Tibial nerve (tissue), 4 donors: ENCODE measurements at regions not wholly inside any gene's neighbourhood (a gene's known extent, or its start where the extent isn't known, plus 50 kb on each side); places are given as distances from the start of the nearest gene placed in this dataset.

Experiments
- DNase-seq, 2 donors: peaks; one replicate each; pipeline ENCODE4 v3.0.0-alpha.2; 2019; ENCODE audit warnings: low spot score in 2 of 2
- H3K27ac ChIP-seq, 4 donors: fragments of 200-600 bp; sonication (generic) in 3 of 4; one replicate each; pipeline ENCODE4 v1.5.1; 2017 to 2019; ENCODE audit warnings: mild to moderate bottlenecking in 1 of 4
- H3K27me3 ChIP-seq, 2 donors: fragments of 200-600 bp; sonication (generic) in 1 of 2; one replicate each; pipeline versions ENCODE4 v1.5.1 to v1.6.0; 2017 to 2019
- H3K36me3 ChIP-seq, 3 donors: fragments of 200-600 bp; sonication (generic); one replicate each; pipeline ENCODE4 v1.5.1; 2018 to 2019
- H3K4me1 ChIP-seq, 4 donors: fragments of 200-600 bp; sonication (generic) in 3 of 4; one replicate each; pipeline ENCODE4 v1.5.1; 2017 to 2019
- H3K4me3 ChIP-seq, 4 donors: fragments of 200-600 bp; sonication (generic) in 3 of 4; one replicate each; pipeline ENCODE4 v1.5.1; 2017 to 2019; ENCODE audit warnings: mild to moderate bottlenecking in 1 of 4, moderate library complexity in 1 of 4
- H3K9me3 ChIP-seq, 4 donors: fragments of 200-600 bp; sonication (generic) in 3 of 4; one replicate each; pipeline ENCODE4 v1.5.1; 2017 to 2019
- EP300 ChIP-seq, 2 donors: sonication (generic); formaldehyde crosslinking; IDR thresholded peaks; one replicate each; pipeline ENCODE4 v1.6.1; 2017; ENCODE audit warnings: antibody characterized with exemption in 2 of 2, mild to moderate bottlenecking in 1 of 2
- POLR2A ChIP-seq, 2 donors: fragments of 450-650 bp; IDR thresholded peaks; one replicate each; pipeline ENCODE4 v1.6.1; 2017; ENCODE audit warnings: antibody characterized with exemption in 2 of 2, mild to moderate bottlenecking in 2 of 2, moderate library complexity in 2 of 2
- WGBS, 2 donors: methylation state at CpG; one replicate each; pipeline ENCODE4 v1.1.5; 2018; 5-methylcytosine and 5-hydroxymethylcytosine counted together
- TF ChIP-seq, protein P1 (sequence below), 5 experiments: fragments of 200-600 bp in 3 of 5; fragments of 450-650 bp in 2 of 5; sonication (generic) in 3 of 5; IDR thresholded peaks; one replicate each; pipeline ENCODE4 v1.5.1; 2016 to 2019; ENCODE audit warnings: antibody characterized with exemption in 5 of 5, mild to moderate bottlenecking in 3 of 5, moderate library complexity in 2 of 5

DNA sequence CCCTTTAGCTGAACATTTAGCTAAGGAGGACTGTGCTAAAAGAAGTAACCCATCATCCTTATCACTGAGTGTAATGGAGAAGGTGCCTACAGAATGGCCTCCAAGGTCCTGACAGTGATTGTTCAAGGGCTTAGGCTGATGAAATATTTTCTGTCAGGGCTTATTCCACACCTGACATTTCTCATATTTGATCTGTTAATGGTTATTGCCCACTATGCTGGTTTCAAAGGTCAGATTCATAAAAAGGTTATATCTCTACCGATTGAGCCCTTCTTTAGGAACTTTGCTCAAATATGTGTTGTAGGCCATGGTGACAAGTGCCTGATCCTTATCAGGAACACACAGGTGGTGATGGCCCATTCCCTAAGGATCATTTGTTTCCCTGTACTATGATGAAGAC is 766.4 kb upstream of the ADGRL2 start:
- Histone ChIP-seq H3K9me3 (no peaks in the 10 kb centered on the region), H3K27me3 (no peaks in the 10 kb centered on the region), H3K36me3 (no peaks in the 10 kb centered on the region), H3K4me3 (no peak overlapping the region), H3K27ac (no peak overlapping the region), H3K4me1 (no peaks in the 10 kb centered on the region)
- no peak for DNase-seq
- TF ChIP-seq POLR2A (IDR thresholded peaks at IDR 0.05) (no peak), EP300 (IDR thresholded peaks at IDR 0.05) (no peak)
- TF ChIP-seq, protein P1, sequence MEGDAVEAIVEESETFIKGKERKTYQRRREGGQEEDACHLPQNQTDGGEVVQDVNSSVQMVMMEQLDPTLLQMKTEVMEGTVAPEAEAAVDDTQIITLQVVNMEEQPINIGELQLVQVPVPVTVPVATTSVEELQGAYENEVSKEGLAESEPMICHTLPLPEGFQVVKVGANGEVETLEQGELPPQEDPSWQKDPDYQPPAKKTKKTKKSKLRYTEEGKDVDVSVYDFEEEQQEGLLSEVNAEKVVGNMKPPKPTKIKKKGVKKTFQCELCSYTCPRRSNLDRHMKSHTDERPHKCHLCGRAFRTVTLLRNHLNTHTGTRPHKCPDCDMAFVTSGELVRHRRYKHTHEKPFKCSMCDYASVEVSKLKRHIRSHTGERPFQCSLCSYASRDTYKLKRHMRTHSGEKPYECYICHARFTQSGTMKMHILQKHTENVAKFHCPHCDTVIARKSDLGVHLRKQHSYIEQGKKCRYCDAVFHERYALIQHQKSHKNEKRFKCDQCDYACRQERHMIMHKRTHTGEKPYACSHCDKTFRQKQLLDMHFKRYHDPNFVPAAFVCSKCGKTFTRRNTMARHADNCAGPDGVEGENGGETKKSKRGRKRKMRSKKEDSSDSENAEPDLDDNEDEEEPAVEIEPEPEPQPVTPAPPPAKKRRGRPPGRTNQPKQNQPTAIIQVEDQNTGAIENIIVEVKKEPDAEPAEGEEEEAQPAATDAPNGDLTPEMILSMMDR (IDR thresholded peaks at IDR 0.05) = no peak
- 76 to 79% methylated on average over 1 of the region's 1 CpG for WGBS, 2 donors

DNA sequence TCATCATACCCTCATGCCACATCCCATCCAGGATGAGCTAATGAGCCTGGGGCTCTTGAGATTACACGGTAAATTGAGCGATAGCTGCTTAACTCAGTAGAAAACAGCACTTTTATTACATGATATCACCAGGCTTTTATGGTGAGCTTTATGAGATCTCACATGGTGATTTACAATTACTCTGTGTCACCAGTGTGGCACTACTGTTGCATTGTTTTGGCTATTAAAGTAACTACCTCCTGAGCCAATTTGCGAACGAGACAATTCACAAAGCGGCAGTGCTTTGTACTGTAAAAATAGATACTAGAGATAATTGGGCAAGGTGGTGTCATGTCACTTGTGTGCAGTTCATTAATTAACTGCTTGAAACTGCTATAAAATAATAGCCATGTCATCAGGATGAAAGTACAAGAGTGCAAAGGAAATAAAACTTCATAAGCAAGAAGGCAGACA is 767.7 kb upstream of the ADGRL2 start:
- H3K4me3 ChIP-seq = no peak overlapping the region
- WGBS, 2 donors = 76 to 77% methylated on average over 5 of the region's 5 CpGs
- no peaks in the 10 kb centered on the region for H3K27me3 ChIP-seq
- DNase-seq = no peak
- no peaks in the 10 kb centered on the region for H3K4me1 ChIP-seq
- no peaks in the 10 kb centered on the region for H3K36me3 ChIP-seq
- H3K9me3 ChIP-seq = no peaks in the 10 kb centered on the region
- no peak overlapping the region for H3K27ac ChIP-seq
- TF ChIP-seq, protein P1 (IDR thresholded peaks at IDR 0.05) = no peak
- TF ChIP-seq EP300 (IDR thresholded peaks at IDR 0.05) = no peak

GRCh38 chr1:81032374-81032773 is 768.4 kb upstream of the ADGRL2 start:
- WGBS, 2 donors = 76 to 84% methylated on average over 7 of the region's 7 CpGs

GRCh38 chr1:81030441-81030840 is 770.3 kb upstream of the ADGRL2 start:
- WGBS, 2 donors = 85 to 89% methylated on average over 3 of the region's 3 CpGs
- H3K4me3 ChIP-seq = no peak overlapping the region
- H3K9me3 ChIP-seq = no peaks in the 10 kb centered on the region
- no peak overlapping the region for H3K27ac ChIP-seq
- no peaks in the 10 kb centered on the region for H3K27me3 ChIP-seq
- no peak for TF ChIP-seq EP300 (IDR thresholded peaks at IDR 0.05)
- no peak for TF ChIP-seq POLR2A (IDR thresholded peaks at IDR 0.05)
- TF ChIP-seq, protein P1 (IDR thresholded peaks at IDR 0.05) = no peak
- no peak for DNase-seq
- H3K36me3 ChIP-seq = no peaks in the 10 kb centered on the region
- no peaks in the 10 kb centered on the region for H3K4me1 ChIP-seq

More at GRCh38 chr1:81032374-81032773, 768.4 kb upstream of the ADGRL2 start:
- no peaks in the 10 kb centered on the region for H3K36me3 ChIP-seq
- no peak for DNase-seq
- H3K9me3 ChIP-seq = no peaks in the 10 kb centered on the region
- H3K4me1 ChIP-seq = no peaks in the 10 kb centered on the region
- H3K4me3 ChIP-seq = no peak overlapping the region
- H3K27me3 ChIP-seq = no peaks in the 10 kb centered on the region
- no peak overlapping the region for H3K27ac ChIP-seq
- TF ChIP-seq, protein P1 (IDR thresholded peaks at IDR 0.05) = no peak
- TF ChIP-seq EP300 (IDR thresholded peaks at IDR 0.05) = no peak
- no peak for TF ChIP-seq POLR2A (IDR thresholded peaks at IDR 0.05)

GRCh38 chr1:81029266-81029665 is 771.5 kb upstream of the ADGRL2 start:
- H3K27me3 ChIP-seq = no peaks in the 10 kb centered on the region
- H3K27ac ChIP-seq = no peak overlapping the region
- no peaks in the 10 kb centered on the region for H3K4me1 ChIP-seq
- TF ChIP-seq EP300 (IDR thresholded peaks at IDR 0.05) (no peak), POLR2A (IDR thresholded peaks at IDR 0.05) (no peak)
- TF ChIP-seq, protein P1 (IDR thresholded peaks at IDR 0.05) = no peak
- no peak for DNase-seq
- no peaks in the 10 kb centered on the region for H3K9me3 ChIP-seq
- H3K36me3 ChIP-seq = no peaks in the 10 kb centered on the region
- H3K4me3 ChIP-seq = no peak overlapping the region
- 85 to 94% methylated on average over 1 of the region's 1 CpG for WGBS, 2 donors
